C1 segment of cervical spinal cord (tissue), 14 donors: ENCODE measurements at regions not wholly inside any gene's neighbourhood (a gene's known extent, or its start where the extent isn't known, plus 50 kb on each side); places are given as distances from the start of the nearest gene placed in this dataset.

Experiments
- DNase-seq, 14 donors: peaks; one replicate each; lab custom pipeline; 2025; lab: John Stamatoyannopoulos, UW

DNA sequence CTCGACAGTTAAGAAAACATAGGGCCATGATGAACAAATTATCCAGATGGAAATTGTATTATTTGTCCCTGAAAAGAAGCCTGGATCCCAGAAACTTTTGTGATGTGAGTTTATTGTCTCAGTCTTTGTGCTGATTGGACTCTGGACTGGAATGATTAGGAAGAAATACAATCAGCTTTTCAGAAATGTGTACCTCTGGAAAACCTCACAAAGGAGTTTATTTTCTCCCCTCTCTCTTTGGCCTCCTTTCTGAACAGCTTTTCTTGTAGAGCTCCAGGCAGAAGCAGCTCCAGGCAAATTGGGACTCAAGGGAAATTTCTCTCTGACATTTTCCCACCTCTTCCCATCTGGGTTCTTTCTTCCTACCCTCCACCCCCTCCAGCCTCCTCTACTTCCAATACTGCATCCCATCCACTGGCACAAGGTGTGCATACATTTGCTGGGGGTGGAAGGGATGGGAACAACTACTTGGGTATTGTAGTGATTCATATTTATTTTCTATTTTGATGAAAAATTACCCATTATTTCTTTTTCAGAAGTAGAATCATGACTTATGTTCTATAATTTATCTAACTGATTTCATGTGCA is 119.7 kb downstream of the CD47 start:
- DNase-seq = no peak

DNA sequence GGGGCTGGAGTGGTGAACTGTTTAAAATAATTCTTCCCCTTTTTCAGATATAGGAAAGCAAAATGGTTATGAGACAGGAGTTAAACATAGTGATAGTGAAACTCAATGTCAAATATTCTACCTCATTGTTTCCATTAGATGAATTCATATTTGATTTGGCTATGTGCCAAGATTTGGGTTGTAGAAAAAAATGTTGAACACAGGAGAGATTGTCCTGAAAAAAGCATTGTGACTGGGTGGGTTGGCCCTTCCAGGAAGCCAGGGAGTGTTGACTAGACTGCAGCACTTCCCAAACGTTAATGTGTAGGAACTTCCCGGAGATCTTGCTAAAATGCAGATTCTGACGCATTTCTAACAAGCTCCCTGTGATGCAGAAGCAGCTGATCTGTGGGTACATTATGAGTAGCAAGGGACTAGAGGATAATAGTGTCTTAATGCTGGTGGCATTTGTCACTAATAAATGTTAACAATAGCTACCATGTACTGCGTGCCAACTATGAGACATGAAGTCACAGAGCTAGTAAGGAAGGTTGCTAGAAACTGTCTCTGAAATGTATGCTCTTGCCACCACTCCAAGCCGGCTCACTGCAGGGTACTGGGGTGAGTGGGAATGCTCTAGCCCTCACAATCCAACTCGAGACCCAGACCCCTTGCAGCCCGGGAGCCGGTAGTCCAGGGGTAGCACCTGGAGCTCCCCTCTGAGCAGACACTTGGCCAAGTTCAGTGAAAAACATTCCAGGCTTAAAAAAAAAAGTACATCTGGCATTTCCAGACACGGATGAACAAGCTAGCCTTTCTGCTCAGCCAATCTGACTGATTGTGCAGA is 120.6 kb downstream of the CD47 start:
- peak in 4 of 14 donors; percentile 21 to 65 (median 60) for DNase-seq

DNA sequence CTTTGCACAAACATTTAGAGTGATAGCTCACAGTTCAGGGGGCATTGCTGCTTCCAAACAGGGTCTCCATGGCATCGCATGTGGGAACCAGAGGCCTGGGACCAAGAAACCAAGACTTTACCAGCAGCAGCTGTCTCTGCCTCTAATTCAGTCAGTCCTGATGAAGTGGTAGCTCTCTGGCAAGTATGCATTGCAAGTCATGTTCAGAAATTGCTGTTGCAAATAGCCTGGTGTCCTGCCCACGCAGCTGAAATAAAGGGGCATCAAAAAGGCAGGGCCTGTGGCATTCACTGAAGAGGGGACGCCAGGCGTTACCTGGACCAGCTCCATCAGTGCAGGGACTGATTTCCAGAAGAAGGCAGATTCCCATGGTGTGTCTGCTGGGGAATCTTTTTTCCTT is 121.3 kb downstream of the CD47 start:
- DNase-seq = peak in 1 of 14 donors; percentile 11

DNA sequence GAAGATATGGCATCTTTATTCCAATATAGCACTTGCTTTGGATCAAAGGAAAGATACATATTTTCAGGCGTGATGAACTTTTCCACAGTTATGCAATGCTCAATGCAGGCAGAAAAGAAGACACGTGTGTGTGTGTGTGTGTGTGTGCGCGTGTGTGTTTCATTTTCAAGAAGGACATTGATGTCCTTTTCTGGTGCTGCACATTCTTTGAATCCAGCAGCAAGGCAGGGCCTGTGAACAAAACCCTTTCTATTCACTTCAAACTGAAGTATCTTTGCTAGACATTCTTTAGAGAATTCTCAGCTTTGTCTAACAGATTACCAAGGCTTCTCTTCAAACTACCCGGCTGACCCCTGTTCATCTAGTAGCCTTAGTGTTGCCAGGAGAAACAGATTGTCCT is 124.6 kb downstream of the CD47 start:
- no peak for DNase-seq

DNA sequence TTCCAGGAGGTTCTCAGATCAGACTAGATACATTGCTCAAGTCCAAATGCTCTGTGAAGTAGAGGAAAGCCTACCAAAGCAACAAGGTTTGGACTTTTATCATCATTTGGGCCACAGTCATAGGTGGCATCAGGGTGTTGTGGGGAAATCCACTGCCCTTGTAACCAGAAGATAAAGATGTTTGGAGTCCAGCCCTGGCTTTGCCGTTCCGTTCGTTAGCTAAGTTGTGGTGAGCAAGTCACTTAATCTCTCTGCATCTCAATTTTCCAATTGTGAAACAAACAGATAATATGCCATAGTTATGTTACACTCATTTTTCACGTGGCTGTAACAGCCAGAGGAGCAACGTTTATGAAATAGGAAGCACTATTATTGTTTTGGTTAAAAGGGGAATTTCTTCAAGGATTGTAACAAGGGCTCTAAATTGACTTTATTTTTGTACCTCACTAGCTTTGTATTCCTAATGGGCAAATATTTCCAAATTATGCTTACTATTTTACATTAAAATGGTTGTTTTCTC is 125.6 kb downstream of the CD47 start:
- no peak for DNase-seq

DNA sequence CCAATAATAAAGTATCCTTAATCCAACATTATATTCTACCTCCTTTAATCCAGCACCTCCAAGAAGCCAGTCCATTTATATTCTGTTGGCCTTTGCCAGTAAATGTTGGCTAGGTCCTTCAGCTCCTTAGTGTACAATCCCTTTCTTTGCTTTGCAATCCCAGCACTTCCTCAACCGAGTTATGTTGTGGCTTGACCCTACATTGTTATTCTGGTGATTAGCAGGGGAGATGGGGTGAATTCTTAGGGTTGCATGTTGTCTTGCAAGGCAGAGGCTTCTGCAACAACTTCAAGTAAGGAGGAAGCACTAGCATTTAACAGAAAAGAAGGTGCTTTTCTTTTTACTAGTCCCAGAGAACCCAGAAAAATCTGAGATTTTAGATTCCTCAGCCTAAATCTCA is 127.2 kb downstream of the CD47 start:
- DNase-seq = peak in 1 of 14 donors; percentile 42

DNA sequence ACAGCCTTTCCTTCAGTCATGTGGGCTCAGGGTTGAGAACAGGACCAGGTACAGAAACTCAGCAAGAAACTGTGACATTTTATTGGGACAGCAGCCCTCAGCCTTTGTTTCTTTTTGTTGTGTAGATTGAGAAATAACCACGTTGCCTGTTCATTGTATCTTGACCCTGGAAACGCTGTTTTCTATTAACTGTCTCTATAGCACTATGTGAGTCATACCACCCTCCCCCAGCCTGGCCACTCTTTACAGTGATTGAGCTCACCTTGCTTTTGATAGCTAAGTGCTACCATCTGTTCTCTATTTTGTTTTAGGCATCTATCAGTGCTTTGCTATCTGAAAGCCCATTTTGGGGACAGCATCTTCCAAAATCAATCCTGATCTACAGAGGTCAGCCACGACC is 127.9 kb downstream of the CD47 start:
- peak in 1 of 14 donors; percentile 64 for DNase-seq

DNA sequence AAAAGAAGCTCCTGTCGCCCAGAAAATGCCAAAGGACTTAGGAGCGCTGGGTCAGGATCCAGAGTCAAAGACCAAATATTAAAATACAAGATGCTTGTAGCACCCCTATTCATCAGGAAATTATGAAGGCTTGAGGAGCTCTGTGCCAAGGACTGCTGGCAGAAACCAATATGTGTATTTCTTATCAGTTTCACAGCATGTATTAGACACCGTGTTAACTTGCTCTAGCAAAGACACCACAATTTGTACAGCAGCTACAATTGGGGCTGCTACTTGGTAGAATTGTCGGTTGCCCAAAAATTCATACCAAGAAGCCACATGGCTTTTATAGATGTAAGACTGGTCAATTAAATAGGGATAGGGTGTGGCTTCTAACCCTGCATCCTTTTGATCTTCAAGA is 128.8 kb downstream of the CD47 start:
- no peak for DNase-seq

DNA sequence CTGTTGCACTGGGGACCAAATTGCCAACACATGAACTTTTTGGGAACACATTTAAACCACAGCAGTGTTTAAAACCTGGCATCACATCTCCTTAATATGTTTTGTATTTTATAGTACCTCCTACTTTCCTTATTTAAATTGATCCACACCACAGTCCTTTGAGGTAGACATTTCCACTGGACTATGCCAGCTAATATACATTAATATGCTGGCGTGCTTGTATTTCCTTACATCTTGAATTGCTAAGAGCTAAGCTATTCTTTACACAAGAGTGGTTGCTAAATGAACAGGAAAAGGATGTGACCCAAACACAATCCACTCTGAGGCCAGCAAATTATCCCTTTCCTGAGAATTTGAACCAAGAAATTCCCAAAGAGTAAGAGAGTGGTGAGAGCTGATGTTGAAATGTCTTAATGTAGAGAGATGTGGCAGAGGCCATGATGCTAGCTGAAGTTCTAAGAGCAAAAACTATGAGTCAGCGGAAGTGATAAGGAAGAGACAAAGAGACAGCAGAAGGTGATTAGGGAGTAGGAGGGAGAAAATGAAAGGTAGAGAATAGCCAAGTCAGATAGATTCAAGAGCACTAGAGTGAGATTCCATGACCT is 131.2 kb downstream of the CD47 start:
- DNase-seq = no peak

DNA sequence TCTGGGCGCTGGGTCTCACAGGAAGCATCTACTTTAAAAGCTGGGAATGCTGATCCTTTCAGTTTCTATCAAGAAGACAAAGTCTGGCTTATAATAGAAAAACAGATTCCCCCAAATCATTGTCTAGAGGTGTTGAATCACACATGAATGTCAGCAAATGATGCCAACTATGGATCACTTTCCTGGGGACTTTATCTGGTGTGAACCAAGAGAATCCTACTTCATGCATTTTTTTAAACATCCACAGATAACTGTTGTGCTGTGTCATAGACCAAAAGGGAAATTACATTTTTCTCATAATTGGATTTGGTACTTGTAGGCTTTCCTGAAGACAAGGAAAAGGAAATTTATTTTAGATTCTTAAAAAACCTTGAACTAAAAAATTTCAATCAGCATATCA is 132.7 kb downstream of the CD47 start:
- no peak for DNase-seq

DNA sequence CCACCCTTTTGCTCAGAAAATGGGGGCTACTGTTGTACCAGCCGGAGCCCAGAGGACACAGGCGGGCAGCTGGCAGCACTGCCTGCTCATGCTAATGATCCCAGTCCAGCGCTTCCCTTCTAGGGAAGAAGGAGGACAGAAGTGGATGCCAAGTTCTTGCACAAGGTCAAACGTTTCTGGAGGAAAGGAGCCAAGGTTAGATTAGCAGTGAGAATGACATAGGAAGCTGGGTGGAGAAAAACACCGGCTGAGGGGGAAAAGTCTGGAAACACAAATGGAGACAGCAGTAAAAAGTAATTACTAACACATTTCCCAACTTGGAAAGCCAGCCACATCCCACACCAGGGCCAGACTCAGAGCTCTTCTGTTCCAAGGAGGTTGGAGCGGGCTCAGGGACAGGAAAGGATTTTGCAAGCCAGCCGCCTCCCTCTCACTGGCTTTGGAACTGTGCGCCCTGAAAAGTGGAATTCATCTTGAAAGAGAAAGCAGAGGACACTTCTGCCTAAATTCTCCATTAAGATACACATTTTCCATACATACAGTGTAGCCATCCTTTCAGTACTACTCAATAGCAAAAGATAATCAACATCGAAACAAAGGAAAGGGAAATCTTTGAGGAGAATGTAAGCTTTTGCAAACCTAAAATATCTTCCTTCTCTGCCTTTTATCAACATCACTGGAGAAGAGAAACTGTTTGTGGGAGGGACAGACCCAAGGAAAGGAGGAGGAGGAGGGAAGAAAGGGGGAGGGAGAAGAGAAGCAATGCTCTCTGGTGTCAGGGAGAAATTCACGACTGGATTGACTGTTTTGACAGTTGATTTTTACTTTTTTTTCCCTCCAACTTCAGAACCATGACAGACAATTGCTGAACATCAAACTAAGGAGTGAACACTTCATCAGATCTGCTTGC is 133.6 kb downstream of the CD47 start:
- peak in 11 of 14 donors; percentile 22 to 80 (median 49) for DNase-seq

DNA sequence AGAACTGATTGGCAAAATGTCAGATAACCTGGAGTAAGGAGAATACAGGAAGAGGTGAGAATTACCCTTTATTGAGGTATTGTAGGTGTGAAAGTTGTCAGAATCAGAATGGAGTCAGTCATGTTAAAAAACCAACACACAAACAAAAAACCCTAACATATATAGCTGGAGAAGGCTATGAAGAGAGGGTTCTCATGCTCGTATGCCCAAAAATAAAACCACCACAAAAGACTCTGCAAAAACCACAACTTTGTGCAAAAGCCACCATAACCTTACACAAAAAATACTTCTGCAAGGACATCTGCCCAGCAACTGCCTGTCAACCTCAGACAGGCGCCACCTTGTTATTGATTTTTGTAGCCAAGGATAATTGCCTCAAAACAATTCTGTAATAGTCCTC is 136.0 kb downstream of the CD47 start:
- DNase-seq = no peak

DNA sequence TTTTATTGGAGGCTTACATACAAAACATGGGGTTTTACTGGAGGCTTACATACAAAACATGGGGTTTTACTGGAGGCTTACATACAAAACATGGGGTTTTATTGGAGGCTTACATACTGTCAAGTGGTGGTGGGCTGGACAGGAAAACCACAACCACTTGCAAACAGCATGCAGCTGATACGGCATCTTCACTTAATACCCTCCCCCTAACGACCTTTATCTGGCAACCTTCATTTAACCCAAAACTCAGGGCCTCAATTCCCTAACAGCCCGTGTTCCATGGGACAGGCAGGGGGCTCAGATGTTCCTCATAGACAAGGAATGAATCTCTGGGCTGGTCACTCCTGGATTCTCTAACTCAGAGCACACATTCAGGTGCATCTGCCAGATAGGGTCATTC is 137.1 kb downstream of the CD47 start:
- no peak for DNase-seq

DNA sequence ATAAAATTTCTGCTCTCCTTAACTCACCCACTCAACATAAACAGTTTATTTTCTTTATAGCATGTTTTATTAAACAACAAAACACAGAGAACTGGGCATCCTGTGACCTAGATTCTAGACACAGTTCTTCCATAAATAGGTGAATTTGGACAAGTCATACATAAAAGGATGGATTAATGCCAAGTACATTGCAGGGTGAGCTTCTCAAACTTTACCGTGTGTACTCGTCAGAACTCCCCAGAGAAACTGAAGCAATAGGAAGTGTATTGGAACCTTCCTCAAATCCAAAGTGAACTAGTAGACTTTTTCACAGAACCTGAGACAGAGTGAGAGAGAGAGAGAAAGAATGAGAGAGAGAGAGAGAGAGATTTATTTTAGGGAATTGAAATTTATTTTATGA is 139.7 kb downstream of the CD47 start:
- DNase-seq = peak in 1 of 14 donors; percentile 70

DNA sequence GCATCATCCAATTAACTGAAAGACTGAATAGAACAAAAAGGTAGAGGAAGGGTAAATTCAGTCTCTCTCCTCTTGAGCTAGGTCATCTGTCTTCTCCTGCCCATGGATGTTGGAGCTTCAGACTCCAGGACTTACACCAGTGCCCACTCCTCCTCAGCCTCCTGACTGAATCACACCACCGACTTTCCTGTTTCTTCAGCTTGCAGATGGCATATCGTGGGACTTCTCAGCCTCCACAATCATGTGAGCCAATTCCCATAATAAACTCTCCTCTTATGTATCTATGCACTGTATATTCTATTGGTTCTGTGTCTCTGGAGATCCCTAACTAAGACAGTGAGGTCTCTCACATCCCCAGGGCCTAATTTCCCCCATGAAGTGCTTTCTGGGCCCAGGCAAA is 140.4 kb downstream of the CD47 start:
- peak in 1 of 14 donors; percentile 24 for DNase-seq

DNA sequence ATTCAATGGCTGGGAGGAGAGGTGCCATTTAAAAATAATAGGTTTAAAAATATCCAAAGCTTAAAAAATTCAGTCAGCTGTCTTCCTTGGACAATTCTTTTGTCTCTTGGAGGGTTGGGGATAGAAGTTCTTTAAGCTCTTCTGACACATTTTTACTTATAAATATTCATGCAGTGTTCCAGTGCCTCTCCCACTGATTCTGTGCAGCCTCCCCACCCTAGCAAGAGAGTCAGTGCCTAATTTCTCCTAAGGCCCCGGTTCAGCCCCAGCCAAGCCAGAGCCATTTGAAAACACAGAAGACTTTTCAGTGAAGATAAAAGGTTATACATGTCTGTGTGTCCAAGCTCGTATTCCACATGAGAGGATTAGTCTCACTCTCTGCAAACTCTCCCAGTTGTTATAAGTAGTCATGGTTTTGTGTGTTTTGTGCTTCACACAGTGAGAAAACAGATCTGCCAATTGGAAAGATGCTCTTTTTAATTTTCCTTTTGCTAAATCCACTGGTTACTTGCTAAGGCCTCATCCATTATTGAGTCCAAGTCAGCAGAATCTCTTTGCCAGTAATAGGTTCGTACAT is 141.3 kb downstream of the CD47 start:
- DNase-seq = no peak

DNA sequence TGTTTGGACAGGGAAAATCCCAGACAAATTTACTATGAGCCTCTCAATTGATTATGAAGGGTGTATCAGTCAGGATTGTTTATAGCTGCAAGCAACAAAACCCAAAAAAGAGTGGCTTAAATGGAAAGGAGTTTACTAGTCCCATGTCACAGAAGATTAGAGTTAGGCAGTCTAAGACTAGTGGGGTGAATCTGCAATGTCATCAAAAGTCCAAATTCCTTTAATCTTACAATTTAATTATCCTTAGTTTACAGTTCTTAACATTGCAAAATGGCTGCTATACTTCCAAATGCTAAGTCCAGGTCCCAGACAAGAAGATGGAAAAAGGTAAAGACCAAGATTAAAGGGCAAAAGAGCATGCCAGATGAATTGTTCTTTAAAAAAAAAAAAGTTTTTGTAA is 143.6 kb downstream of the CD47 start:
- DNase-seq = no peak

DNA sequence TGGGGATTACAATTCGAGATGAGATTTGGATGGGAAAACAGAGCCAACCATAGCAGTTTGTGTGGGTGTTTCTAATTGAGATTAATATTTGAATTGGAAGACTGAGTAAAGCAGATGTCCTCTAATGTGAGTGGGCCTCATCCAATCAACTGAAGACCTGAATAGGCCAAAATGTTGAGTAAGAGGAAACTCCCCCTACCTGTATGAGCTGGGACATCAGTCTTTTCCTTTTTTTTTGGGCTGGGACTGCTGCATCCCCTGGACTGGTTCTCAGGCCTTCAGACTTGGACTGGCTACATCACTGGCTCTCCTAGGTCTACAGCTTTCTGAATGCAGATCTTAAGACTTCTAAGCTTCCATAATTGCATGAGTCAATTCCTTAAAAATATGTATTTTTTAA is 144.1 kb downstream of the CD47 start:
- DNase-seq = no peak

DNA sequence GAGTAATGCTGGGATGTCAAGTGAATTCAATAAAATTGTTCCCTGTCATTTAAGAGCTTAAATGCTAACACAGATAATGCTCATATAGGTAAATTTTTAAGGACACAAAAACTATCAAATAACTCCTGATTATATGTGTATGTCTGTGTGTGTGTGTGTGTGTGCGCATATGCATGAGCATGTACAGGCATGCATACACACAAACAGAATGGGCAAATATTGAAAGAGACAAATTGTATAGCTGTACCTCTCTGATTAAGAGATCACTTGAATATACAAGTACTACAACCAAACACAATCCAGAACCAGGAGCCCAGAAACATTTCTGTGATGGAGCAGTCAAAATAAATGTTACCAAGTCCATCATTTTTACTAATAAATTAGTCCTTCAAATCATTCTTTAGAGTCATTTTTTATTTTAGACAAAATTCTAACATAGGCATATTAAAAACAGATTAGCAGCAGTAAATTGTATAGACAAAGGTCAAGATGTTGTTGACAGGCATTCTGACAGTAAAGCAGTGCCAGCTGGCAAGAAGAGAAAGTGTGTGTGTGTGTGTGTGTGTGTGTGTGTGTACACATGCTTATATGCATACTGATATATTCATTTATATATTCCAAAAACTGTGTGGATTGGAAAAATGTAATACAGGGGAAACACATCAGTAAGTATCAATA is 145.3 kb downstream of the CD47 start:
- DNase-seq = no peak

DNA sequence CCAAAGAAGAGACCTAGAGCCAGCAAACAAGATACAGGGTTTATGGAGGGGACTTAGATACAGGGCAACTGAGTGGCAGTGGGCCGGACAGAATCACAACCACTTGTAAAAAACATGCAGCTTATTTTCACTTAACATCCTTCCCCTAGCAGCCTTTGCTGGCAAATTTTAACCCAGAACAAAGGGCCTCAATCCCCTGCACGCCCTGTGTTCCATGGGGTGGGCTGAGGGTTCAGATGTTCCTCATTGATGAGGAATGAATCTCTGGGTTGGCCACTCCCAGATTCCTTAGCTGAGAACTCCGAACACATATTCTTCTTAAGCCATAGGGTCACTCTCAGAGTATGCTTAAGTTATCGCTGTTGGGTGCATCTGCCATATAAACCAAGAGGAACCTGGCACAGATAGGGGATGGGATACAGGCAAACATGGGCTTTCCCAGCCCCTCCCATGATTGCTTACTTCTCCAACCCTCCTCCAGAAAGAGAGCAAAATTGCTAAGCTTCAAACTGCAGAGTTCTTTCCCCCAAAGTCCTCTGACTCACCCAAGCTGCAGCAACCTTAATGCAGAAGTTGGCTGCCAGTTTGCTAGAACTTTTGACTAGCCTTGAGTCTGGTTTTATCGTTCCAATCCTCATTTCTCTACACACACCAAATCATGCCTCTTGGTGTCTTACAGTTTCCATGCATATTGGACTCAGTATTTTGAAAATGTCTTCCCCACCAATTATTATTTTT is 146.9 kb downstream of the CD47 start:
- no peak for DNase-seq
